ENCODE measurements at regions not wholly inside any gene's neighbourhood (a gene's known extent, or its start where the extent isn't known, plus 50 kb on each side); places are given as distances from the start of the nearest gene placed in this dataset.

GRCh38 chr1:86226204-86226603 is 69.6 kb upstream of the COL24A1 start:
- H3K36me3 ChIP-seq, result no peaks in the 10 kb centered on the region
- no peaks in the 10 kb centered on the region for H3K9me3 ChIP-seq (replicated peaks)
- no peak overlapping the region for H3K27ac ChIP-seq (replicated peaks)
- H3K4me1 ChIP-seq, result no peaks in the 10 kb centered on the region
- no peaks in the 10 kb centered on the region for H3K27me3 ChIP-seq (ENCODE audit: low read depth)
- TF ChIP-seq, protein P1, sequence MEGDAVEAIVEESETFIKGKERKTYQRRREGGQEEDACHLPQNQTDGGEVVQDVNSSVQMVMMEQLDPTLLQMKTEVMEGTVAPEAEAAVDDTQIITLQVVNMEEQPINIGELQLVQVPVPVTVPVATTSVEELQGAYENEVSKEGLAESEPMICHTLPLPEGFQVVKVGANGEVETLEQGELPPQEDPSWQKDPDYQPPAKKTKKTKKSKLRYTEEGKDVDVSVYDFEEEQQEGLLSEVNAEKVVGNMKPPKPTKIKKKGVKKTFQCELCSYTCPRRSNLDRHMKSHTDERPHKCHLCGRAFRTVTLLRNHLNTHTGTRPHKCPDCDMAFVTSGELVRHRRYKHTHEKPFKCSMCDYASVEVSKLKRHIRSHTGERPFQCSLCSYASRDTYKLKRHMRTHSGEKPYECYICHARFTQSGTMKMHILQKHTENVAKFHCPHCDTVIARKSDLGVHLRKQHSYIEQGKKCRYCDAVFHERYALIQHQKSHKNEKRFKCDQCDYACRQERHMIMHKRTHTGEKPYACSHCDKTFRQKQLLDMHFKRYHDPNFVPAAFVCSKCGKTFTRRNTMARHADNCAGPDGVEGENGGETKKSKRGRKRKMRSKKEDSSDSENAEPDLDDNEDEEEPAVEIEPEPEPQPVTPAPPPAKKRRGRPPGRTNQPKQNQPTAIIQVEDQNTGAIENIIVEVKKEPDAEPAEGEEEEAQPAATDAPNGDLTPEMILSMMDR (IDR thresholded peaks at IDR 0.05; ENCODE audit: borderline replicate concordance), result no peak
- no peak overlapping the region for H3K4me3 ChIP-seq
- no peak for DNase-seq
- intact Hi-C loops (cut with micrococcal nuclease), result no loop called here

- TF ChIP-seq, protein P1 (IDR thresholded peaks at IDR 0.05; ENCODE audit: borderline replicate concordance), result no peak
- Histone ChIP-seq H3K4me3 (no peak overlapping the region), H3K27me3 (ENCODE audit: low read depth) (no peaks in the 10 kb centered on the region), H3K4me1 (no peaks in the 10 kb centered on the region), H3K27ac (replicated peaks) (no peak overlapping the region), H3K36me3 (no peaks in the 10 kb centered on the region), H3K9me3 (replicated peaks) (no peaks in the 10 kb centered on the region)
- intact Hi-C loops (cut with micrococcal nuclease), result no loop called here
- DNase-seq, result no peak
Observed at GRCh38 chr1:86224651-86225310, 68.2 kb upstream of the COL24A1 start.

GRCh38 chr1:86218859-86219258 is 62.3 kb upstream of the COL24A1 start:
- intact Hi-C loops (cut with micrococcal nuclease), result no loop called here
- TF ChIP-seq, protein P1 (IDR thresholded peaks at IDR 0.05; ENCODE audit: borderline replicate concordance), result no peak
- no peaks in the 10 kb centered on the region for H3K9me3 ChIP-seq (replicated peaks)
- H3K36me3 ChIP-seq, result no peaks in the 10 kb centered on the region
- no peak for DNase-seq
- no peaks in the 10 kb centered on the region for H3K4me1 ChIP-seq
- H3K4me3 ChIP-seq, result no peak overlapping the region
- H3K27me3 ChIP-seq (ENCODE audit: low read depth), result no peaks in the 10 kb centered on the region
- no peak overlapping the region for H3K27ac ChIP-seq (replicated peaks)

DNA sequence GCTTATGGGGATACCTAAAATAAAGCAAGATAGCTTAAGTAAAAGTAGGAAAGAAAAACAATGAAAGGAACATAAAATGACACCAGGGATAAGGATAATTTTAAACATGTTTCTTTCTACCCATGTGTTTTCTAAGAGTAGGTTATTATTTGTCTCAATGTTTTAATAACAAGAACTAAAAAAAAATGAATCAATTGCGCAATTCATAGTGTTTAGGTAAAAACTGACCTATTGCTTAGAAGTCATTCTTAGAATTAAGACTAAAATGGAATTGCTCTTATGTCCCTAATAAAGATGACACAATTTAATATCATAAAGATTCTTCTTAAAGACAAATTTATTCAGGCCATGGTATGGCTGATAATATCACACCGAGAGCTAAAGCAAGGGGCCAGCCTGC is 58.0 kb upstream of the COL24A1 start:
- H3K9me3 ChIP-seq (replicated peaks), result no peaks in the 10 kb centered on the region
- no peak overlapping the region for H3K4me3 ChIP-seq
- no peak for DNase-seq
- H3K36me3 ChIP-seq, result no peaks in the 10 kb centered on the region
- no peaks in the 10 kb centered on the region for H3K4me1 ChIP-seq
- TF ChIP-seq, protein P1 (IDR thresholded peaks at IDR 0.05; ENCODE audit: borderline replicate concordance), result no peak
- intact Hi-C loops (cut with micrococcal nuclease), result no loop called here
- no peak overlapping the region for H3K27ac ChIP-seq (replicated peaks)
- no peaks in the 10 kb centered on the region for H3K27me3 ChIP-seq (ENCODE audit: low read depth)

DNA sequence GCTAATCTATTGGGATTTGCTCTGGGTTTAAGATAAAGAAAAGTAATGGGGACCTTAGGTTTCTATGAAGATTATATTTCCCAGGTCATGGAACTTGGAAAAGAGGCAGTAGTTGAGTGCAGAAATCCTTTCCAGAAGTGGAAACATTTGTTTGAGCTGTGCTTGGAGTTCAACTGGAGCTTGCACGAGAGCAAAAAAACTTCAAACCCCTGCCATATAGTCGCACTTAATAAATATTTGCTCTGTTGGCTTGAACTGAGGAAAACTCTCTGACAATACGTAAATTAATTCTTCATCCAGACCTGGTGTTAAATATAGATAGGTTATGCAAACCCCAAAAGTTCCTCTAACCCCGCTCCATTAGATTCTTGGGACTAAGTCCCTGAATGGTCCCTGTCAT is 52.8 kb upstream of the COL24A1 start:
- no peak for DNase-seq
- TF ChIP-seq, protein P1 (IDR thresholded peaks at IDR 0.05; ENCODE audit: borderline replicate concordance), result no peak
- Histone ChIP-seq H3K4me3 (no peak overlapping the region), H3K27ac (replicated peaks) (no peak overlapping the region), H3K27me3 (ENCODE audit: low read depth) (no peaks in the 10 kb centered on the region), H3K36me3 (no peaks in the 10 kb centered on the region), H3K9me3 (replicated peaks) (peaks cover 6% of the 10 kb centered on the region), H3K4me1 (no peaks in the 10 kb centered on the region)
- intact Hi-C loops (cut with micrococcal nuclease), result no loop called here

Measured in left ventricle myocardium inferior (tissue), 1 donor.